ENCODE measurements at regions not wholly inside any gene's neighbourhood (a gene's known extent, or its start where the extent isn't known, plus 50 kb on each side); places are given as distances from the start of the nearest gene placed in this dataset.
"Not testable (repeated sequence)": the region's sequence is repeated elsewhere in the genome, so short reads cannot be mapped to it uniquely, and the experiment has no call there.

- Mint-ChIP-seq H3K4me1 (no peaks in the 10 kb centered on the region), H3K27ac (no peak overlapping the region)
Measured at GRCh38 chr2:163043201-163043600, 204.6 kb upstream of the KCNH7 start.

GRCh38 chr2:163039266-163039665, 200.7 kb upstream of the KCNH7 start:
- no peak for TF ChIP-seq CTCF (IDR thresholded peaks at IDR 0.05; ENCODE audit: unreplicated experiment in 3 of 3)
- H3K9me3 Mint-ChIP-seq, result no peaks in the 10 kb centered on the region
- H3K36me3 Mint-ChIP-seq (ENCODE audit: low read depth), result no peaks in the 10 kb centered on the region
- H3K4me1 Mint-ChIP-seq, result no peaks in the 10 kb centered on the region
- no peaks in the 10 kb centered on the region for H3K27me3 Mint-ChIP-seq (ENCODE audit: low read depth)
- no peak overlapping the region for H3K4me3 Mint-ChIP-seq
- no peak overlapping the region for H3K27ac Mint-ChIP-seq

More at GRCh38 chr2:163043201-163043600, 204.6 kb upstream of the KCNH7 start:
- Mint-ChIP-seq H3K36me3 (ENCODE audit: low read depth) (no peaks in the 10 kb centered on the region), H3K9me3 (no peaks in the 10 kb centered on the region), H3K4me3 (no peak overlapping the region), H3K27me3 (ENCODE audit: low read depth) (no peaks in the 10 kb centered on the region)
- no peak for TF ChIP-seq CTCF (IDR thresholded peaks at IDR 0.05; ENCODE audit: unreplicated experiment in 3 of 3)

GRCh38 chr2:163028807-163029206, 190.2 kb upstream of the KCNH7 start:
- no peak for TF ChIP-seq CTCF (IDR thresholded peaks at IDR 0.05; ENCODE audit: unreplicated experiment in 3 of 3)
- H3K36me3 Mint-ChIP-seq (ENCODE audit: low read depth), result no peaks in the 10 kb centered on the region
- H3K9me3 Mint-ChIP-seq, result no peaks in the 10 kb centered on the region
- H3K4me3 Mint-ChIP-seq, result no peak overlapping the region
- H3K27me3 Mint-ChIP-seq (ENCODE audit: low read depth), result no peaks in the 10 kb centered on the region
- H3K4me1 Mint-ChIP-seq, result no peaks in the 10 kb centered on the region
- H3K27ac Mint-ChIP-seq, result no peak overlapping the region

- not testable (repeated sequence) for H3K9me3 Mint-ChIP-seq; H3K36me3 Mint-ChIP-seq (ENCODE audit: low read depth); H3K27me3 Mint-ChIP-seq (ENCODE audit: low read depth); H3K4me3 Mint-ChIP-seq; H3K4me1 Mint-ChIP-seq; H3K27ac Mint-ChIP-seq
Measured at GRCh38 chr2:163026136-163026775, 187.7 kb upstream of the KCNH7 start.

- not testable (repeated sequence) for H3K27me3 Mint-ChIP-seq (ENCODE audit: low read depth); H3K27ac Mint-ChIP-seq; H3K36me3 Mint-ChIP-seq (ENCODE audit: low read depth); H3K4me1 Mint-ChIP-seq; H3K4me3 Mint-ChIP-seq; H3K9me3 Mint-ChIP-seq
Measured at GRCh38 chr2:163016882-163017281, 178.3 kb upstream of the KCNH7 start.

GRCh38 chr2:163011000-163011399, 172.4 kb upstream of the KCNH7 start:
- TF ChIP-seq CTCF (IDR thresholded peaks at IDR 0.05; ENCODE audit: unreplicated experiment in 3 of 3), result no peak
- Mint-ChIP-seq H3K4me1 (no peaks in the 10 kb centered on the region), H3K27me3 (ENCODE audit: low read depth) (no peaks in the 10 kb centered on the region), H3K36me3 (ENCODE audit: low read depth) (no peaks in the 10 kb centered on the region), H3K9me3 (peaks cover 6% of the 10 kb centered on the region), H3K4me3 (no peak overlapping the region), H3K27ac (no peak overlapping the region)

GRCh38 chr2:163008642-163009041, 170.1 kb upstream of the KCNH7 start:
- H3K36me3 Mint-ChIP-seq (ENCODE audit: low read depth), result no peaks in the 10 kb centered on the region
- no peak for TF ChIP-seq CTCF (IDR thresholded peaks at IDR 0.05; ENCODE audit: unreplicated experiment in 3 of 3)
- H3K4me1 Mint-ChIP-seq, result no peaks in the 10 kb centered on the region
- H3K27me3 Mint-ChIP-seq (ENCODE audit: low read depth), result no peaks in the 10 kb centered on the region
- H3K27ac Mint-ChIP-seq, result no peak overlapping the region
- no peaks in the 10 kb centered on the region for H3K9me3 Mint-ChIP-seq
- no peak overlapping the region for H3K4me3 Mint-ChIP-seq

Measured in nephron (organoid).